WTC11 (cell line): ENCODE measurements at regions not wholly inside any gene's neighbourhood (a gene's known extent, or its start where the extent isn't known, plus 50 kb on each side); places are given as distances from the start of the nearest gene placed in this dataset.

ENCODE experiments used
- ATAC-seq: fragments of 200-7000 bp; cut with Tn5 transposase; 2 replicates; pipeline ENCODE4 v1.10.0; 2021; ENCODE audit warnings: mild to moderate bottlenecking, moderate library complexity
- CTCF ChIA-PET: fragments of 300-600 bp; sonication (Branson Sonifier 250); formaldehyde crosslinking; loops from one replicate; lab custom pipeline; 2021; ENCODE audit warnings: antibody characterized with exemption; lab: Charles Lee
- POLR2A ChIA-PET: fragments of 350-600 bp; sonication (Branson Sonifier 250); formaldehyde crosslinking; loops from one replicate; lab custom pipeline; 2021; ENCODE audit warnings: antibody characterized with exemption; lab: Charles Lee
- DNase-seq: peaks from one replicate; pipeline ENCODE4 v3.0.0; 2021; ENCODE audit warnings: low spot score
- H3K27ac Mint-ChIP-seq: 2 replicates; pipeline ENCODE4 v1.8.0; 2021; ENCODE audit warnings: mixed read lengths
- H3K27me3 Mint-ChIP-seq: 2 replicates; pipeline ENCODE4 v1.8.0; 2021; ENCODE audit warnings: low read depth, mild to moderate bottlenecking, moderate library complexity, mixed read lengths
- H3K36me3 Mint-ChIP-seq: 2 replicates; pipeline ENCODE4 v1.8.0; 2021; ENCODE audit warnings: mixed read lengths
- H3K4me1 Mint-ChIP-seq: 2 replicates; pipeline ENCODE4 v1.8.0; 2022; ENCODE audit warnings: mixed read lengths
- H3K4me3 Mint-ChIP-seq: 2 replicates; pipeline ENCODE4 v1.8.0; 2021; ENCODE audit warnings: mild to moderate bottlenecking, moderate library complexity, mixed read lengths
- H3K9me3 Mint-ChIP-seq: 2 replicates; pipeline ENCODE4 v1.8.0; 2021; ENCODE audit warnings: mixed read lengths
- AFF4 ChIP-seq: sonication (generic); formaldehyde crosslinking; IDR thresholded peaks from 2 replicates; pipeline ENCODE4 v1.8.1; 2023; ENCODE audit warnings: mild to moderate bottlenecking, missing genetic modification reagents, borderline replicate concordance
- ARID4B ChIP-seq: sonication (generic); formaldehyde crosslinking; IDR thresholded peaks from 2 replicates; pipeline ENCODE4 v1.8.0; 2023; ENCODE audit warnings: missing genetic modification reagents, mild to moderate bottlenecking, borderline replicate concordance
- ATF3 ChIP-seq: sonication (generic); formaldehyde crosslinking; conservative IDR thresholded peaks from 2 replicates; pipeline ENCODE4 v1.8.1; 2022; ENCODE audit warnings: mild to moderate bottlenecking, missing genetic modification reagents
- CTCF ChIP-seq: fragments of 200-600 bp; IDR thresholded peaks from 2 replicates; pipeline ENCODE4 v1.8.0; 2022; ENCODE audit warnings: antibody characterized with exemption
- EMX1 ChIP-seq: fragments of 250-450 bp; sonication (Bioruptor Pico); IDR thresholded peaks from 2 replicates; pipeline ENCODE4 v1.8.0; 2021; ENCODE audit warnings: mild to moderate bottlenecking
- ETV6 ChIP-seq: sonication (generic); formaldehyde crosslinking; IDR thresholded peaks from 2 replicates; pipeline ENCODE4 v1.8.1; 2022; ENCODE audit warnings: mild to moderate bottlenecking, missing genetic modification reagents
- HMGA2 ChIP-seq: fragments of 250-450 bp; sonication (Bioruptor Pico); IDR thresholded peaks from 2 replicates; pipeline ENCODE4 v1.4.0; 2021; ENCODE audit warnings: mild to moderate bottlenecking, moderate library complexity
- HMGXB4 ChIP-seq: sonication (generic); formaldehyde crosslinking; IDR thresholded peaks from 2 replicates; pipeline ENCODE4 v1.8.1; 2023; ENCODE audit warnings: mild to moderate bottlenecking, moderate library complexity, missing genetic modification reagents
- MXD4 ChIP-seq: fragments of 250-450 bp; sonication (Bioruptor Pico); IDR thresholded peaks from 2 replicates; pipeline ENCODE4 v1.8.0; 2021; ENCODE audit warnings: mild to moderate bottlenecking, moderate library complexity, borderline replicate concordance
- NR1H2 ChIP-seq: sonication (generic); formaldehyde crosslinking; IDR thresholded peaks from 2 replicates; pipeline ENCODE4 v1.9.0; 2021; ENCODE audit warnings: mild to moderate bottlenecking, moderate library complexity, missing genetic modification reagents
- NR3C1 ChIP-seq: sonication (generic); formaldehyde crosslinking; conservative IDR thresholded peaks from 2 replicates; pipeline ENCODE4 v1.8.1; 2023; ENCODE audit warnings: low read depth, mild to moderate bottlenecking, missing genetic modification reagents
- RELA ChIP-seq: sonication (generic); formaldehyde crosslinking; IDR thresholded peaks from 2 replicates; pipeline ENCODE4 v1.8.1; 2022; ENCODE audit warnings: missing genetic modification reagents, mild to moderate bottlenecking, borderline replicate concordance
- SMAD4 ChIP-seq: sonication (generic); formaldehyde crosslinking; IDR thresholded peaks from 2 replicates; pipeline ENCODE4 v1.8.0; 2022; ENCODE audit warnings: mild to moderate bottlenecking, missing genetic modification reagents
- TEAD1 ChIP-seq: sonication (generic); formaldehyde crosslinking; IDR thresholded peaks from 2 replicates; pipeline ENCODE4 v1.8.0; 2022; ENCODE audit warnings: mild to moderate bottlenecking, missing genetic modification reagents
- ZBTB43 ChIP-seq: sonication (generic); formaldehyde crosslinking; IDR thresholded peaks from 2 replicates; pipeline ENCODE4 v1.8.1; 2023; ENCODE audit warnings: mild to moderate bottlenecking, missing genetic modification reagents
- ZNF138 ChIP-seq: sonication (generic); formaldehyde crosslinking; conservative IDR thresholded peaks from 2 replicates; pipeline ENCODE4 v1.8.1; 2022; ENCODE audit warnings: mild to moderate bottlenecking, moderate library complexity, missing genetic modification reagents
- ZNF219 ChIP-seq: sonication (generic); formaldehyde crosslinking; IDR thresholded peaks from 2 replicates; pipeline ENCODE4 v1.8.0; 2023; ENCODE audit warnings: missing genetic modification reagents, mild to moderate bottlenecking, borderline replicate concordance
- ZNF512 ChIP-seq: sonication (generic); formaldehyde crosslinking; IDR thresholded peaks from 2 replicates; pipeline ENCODE4 v1.8.1; 2022; ENCODE audit warnings: missing genetic modification reagents, borderline replicate concordance

- H3K36me3 Mint-ChIP-seq = peaks cover 3% of the 10 kb centered on the region
- no peak overlapping the region for H3K27ac Mint-ChIP-seq
- no peak for DNase-seq
- no peaks in the 10 kb centered on the region for H3K27me3 Mint-ChIP-seq
- H3K4me1 Mint-ChIP-seq = peaks cover 14% of the 10 kb centered on the region
- ChIA-PET CTCF (no interaction called here), POLR2A (no interaction called here)
- H3K9me3 Mint-ChIP-seq = peaks cover 16% of the 10 kb centered on the region
- H3K4me3 Mint-ChIP-seq = no peak overlapping the region
- no peak for ATAC-seq
- no peak for TF ChIP-seq HMGXB4 (CRISPR knock-in tag)
- no peak for TF ChIP-seq ATF3
Measured at GRCh38 chr2:12641441-12641840, 75.3 kb upstream of the TRIB2 start.

- ChIA-PET POLR2A (no interaction called here), CTCF (no interaction called here)
- Mint-ChIP-seq H3K4me3 (no peak overlapping the region), H3K27me3 (no peaks in the 10 kb centered on the region), H3K36me3 (peaks cover 3% of the 10 kb centered on the region), H3K27ac (no peak overlapping the region), H3K4me1 (peaks cover 6% of the 10 kb centered on the region; the same call in 1 of the 2 replicates), H3K9me3 (peaks cover 22% of the 10 kb centered on the region)
- no peak for ATAC-seq
- no peak for DNase-seq
- no peak for TF ChIP-seq TEAD1 (CRISPR knock-in tag)
- no peak for TF ChIP-seq ARID4B (CRISPR knock-in tag)
- TF ChIP-seq MXD4 (CRISPR knock-in tag) = no peak
- no peak for TF ChIP-seq ZNF512
- TF ChIP-seq SMAD4 = no peak
- TF ChIP-seq ZNF138 (CRISPR knock-in tag) = no peak
- TF ChIP-seq ZBTB43 (CRISPR knock-in tag) = no peak
- no peak for TF ChIP-seq HMGA2 (CRISPR knock-in tag)
- no peak for TF ChIP-seq NR1H2 (CRISPR knock-in tag)
- no peak for TF ChIP-seq EMX1
- TF ChIP-seq NR3C1 = no peak
- TF ChIP-seq HMGXB4 (CRISPR knock-in tag) = no peak
- TF ChIP-seq AFF4 (CRISPR knock-in tag) = no peak
- TF ChIP-seq ETV6 (CRISPR knock-in tag) = no peak
- TF ChIP-seq ZNF219 (CRISPR knock-in tag) = no peak
- no peak for TF ChIP-seq RELA
- no peak for TF ChIP-seq CTCF
Measured at GRCh38 chr2:12642332-12642731, 74.4 kb upstream of the TRIB2 start.
